GM12874 (cell line): ENCODE measurements at regions not wholly inside any gene's neighbourhood (a gene's known extent, or its start where the extent isn't known, plus 50 kb on each side); places are given as distances from the start of the nearest gene placed in this dataset.

Source experiments
- CTCF ChIP-seq: IDR thresholded peaks from 2 replicates; pipeline ENCODE4 v1.5.1; 2011; ENCODE audit warnings: low read depth, mild to moderate bottlenecking, control low read depth, low read length, moderate library complexity; ENCODE audit not compliant: insufficient read depth

DNA sequence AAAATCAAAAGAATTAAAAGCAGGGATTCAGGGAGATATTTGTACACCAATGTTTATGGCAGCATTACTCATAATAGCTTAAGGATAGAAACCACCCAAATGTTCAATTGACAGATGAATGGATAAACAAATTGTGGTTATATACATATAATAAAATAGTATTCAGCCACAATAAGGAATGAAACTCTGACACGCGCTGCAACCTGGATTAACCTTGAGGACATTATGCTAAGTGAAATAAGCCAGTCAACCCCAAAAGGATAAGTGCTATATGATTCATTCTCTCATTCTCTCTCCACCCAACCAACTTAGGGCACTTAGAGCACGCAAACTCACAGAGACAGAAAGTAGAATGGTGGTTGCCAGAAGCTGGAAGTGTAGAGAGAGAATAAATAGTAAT lies 216.8 kb upstream of the SLC14A2 start:
- TF ChIP-seq CTCF = no peak

- TF ChIP-seq CTCF = no peak
Measured at GRCh38 chr18:45399146-45399545, 216.1 kb upstream of the SLC14A2 start.

GRCh38 chr18:45399643-45400042 lies 215.6 kb upstream of the SLC14A2 start:
- no peak for TF ChIP-seq CTCF

DNA sequence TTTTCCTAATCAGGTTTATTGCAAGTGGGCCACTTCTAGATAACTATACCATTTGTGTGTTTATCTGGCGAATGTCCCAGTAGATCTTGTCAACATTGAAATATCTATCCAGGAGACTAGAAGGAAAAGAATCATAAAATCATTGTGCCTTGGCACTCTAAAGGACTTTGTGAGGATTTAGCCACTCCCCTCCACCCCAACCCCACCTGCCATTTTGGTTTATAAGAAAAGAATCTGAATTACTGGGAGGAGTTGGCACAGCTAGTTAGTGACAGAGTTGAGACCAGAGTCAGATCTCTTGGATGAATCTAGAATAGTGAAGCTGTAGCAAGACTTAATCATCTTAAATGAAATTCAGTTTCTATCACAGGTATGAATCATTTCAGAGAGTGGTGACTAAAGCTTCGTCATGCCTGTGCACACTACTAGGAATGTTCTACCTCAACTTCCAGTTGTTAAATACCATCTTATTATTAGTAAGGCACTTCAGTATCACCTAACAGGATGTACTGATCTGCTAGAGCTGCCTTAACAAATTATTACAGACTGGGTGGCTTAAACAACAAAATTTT lies 212.7 kb upstream of the SLC14A2 start:
- no peak for TF ChIP-seq CTCF

GRCh38 chr18:45403341-45404049 lies 211.8 kb upstream of the SLC14A2 start:
- TF ChIP-seq CTCF = no peak

DNA sequence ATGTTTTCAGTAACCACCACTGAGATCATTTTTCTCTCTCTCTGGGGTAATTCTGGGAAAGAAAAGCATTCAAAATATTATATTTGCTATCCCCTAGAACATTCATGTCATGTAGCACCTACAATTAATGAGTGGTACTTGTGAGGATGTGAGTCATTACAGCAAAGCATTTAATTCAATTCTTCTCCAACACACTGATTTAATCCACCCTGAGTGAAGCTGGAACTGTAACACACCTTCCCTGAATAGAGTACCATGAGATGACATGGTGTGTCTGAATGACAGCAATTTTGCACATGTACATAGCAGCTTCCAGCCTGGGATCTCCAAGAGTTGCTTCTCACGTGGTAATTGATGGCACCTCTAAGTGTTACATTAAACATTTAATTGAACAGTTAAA lies 207.1 kb upstream of the SLC14A2 start:
- TF ChIP-seq CTCF = no peak

- no peak for TF ChIP-seq CTCF
Measured at GRCh38 chr18:45409971-45410370, 205.3 kb upstream of the SLC14A2 start.
